ENCODE measurements at regions not wholly inside any gene's neighbourhood (a gene's known extent, or its start where the extent isn't known, plus 50 kb on each side); places are given as distances from the start of the nearest gene placed in this dataset.

GRCh38 chr12:5204271-5204670, 160.6 kb downstream of the KCNA5 start:
- POLR2A ChIA-PET, result no interaction called here
- no peak for FAIRE-seq
- intact Hi-C loops (cut with micrococcal nuclease), result no loop called here

More at GRCh38 chr12:5204271-5204670, 160.6 kb downstream of the KCNA5 start:
- TF ChIP-seq CTCF (IDR thresholded peaks at IDR 0.05; ENCODE audit: extremely low read depth in 1 of 2, insufficient read depth in 1 of 2, low read depth in 1 of 2, low read length in 2 of 2), result no peak
- TF ChIP-seq FOS (IDR thresholded peaks at IDR 0.05; ENCODE audit: borderline replicate concordance, insufficient read depth, low read length), result no peak
- TF ChIP-seq POLR2A (IDR thresholded peaks at IDR 0.05; ENCODE audit: low read depth, low read length), result no peak
- no peak for TF ChIP-seq MAX (IDR thresholded peaks at IDR 0.05; ENCODE audit: insufficient read depth, insufficient read length)
- no peak for TF ChIP-seq POLR2AphosphoS5 (IDR thresholded peaks at IDR 0.05; ENCODE audit: insufficient read depth, low read depth, low read length)
- no peak for TF ChIP-seq MYC (IDR thresholded peaks at IDR 0.05; ENCODE audit: low read depth, low read length)
- TF ChIP-seq EZH2 (IDR thresholded peaks at IDR 0.05; ENCODE audit: borderline replicate concordance, low read depth, low read length, severe bottlenecking), result no peak
- TF ChIP-seq JUN (IDR thresholded peaks at IDR 0.05; ENCODE audit: borderline replicate concordance, insufficient read depth, insufficient read length, low read depth), result no peak
- TF ChIP-seq GATA2 (IDR thresholded peaks at IDR 0.05; ENCODE audit: insufficient read depth, insufficient read length, low read depth, low read length), result no peak
- Histone ChIP-seq H3K9me1 (replicated peaks; ENCODE audit: control insufficient read depth, extremely low read depth, insufficient read depth, low read length) (no peaks in the 10 kb centered on the region), H3K4me1 (ENCODE audit: control insufficient read depth, extremely low read depth, insufficient read depth, low read length) (no peaks in the 10 kb centered on the region), H3K4me3 (replicated peaks in 1 of 3; ENCODE audit: insufficient read depth in 1 of 3, low read depth in 1 of 3, low read length in 3 of 3) (no peak overlapping the region), H3K36me3 (ENCODE audit: control insufficient read depth in 2 of 2, extremely low read depth in 1 of 2, insufficient read depth in 2 of 2, low read length in 2 of 2) (no peaks in the 10 kb centered on the region), H3K9me3 (replicated peaks; ENCODE audit: control insufficient read depth, insufficient read depth, low read length) (no peaks in the 10 kb centered on the region), H3K4me2 (ENCODE audit: insufficient read depth, low read length) (no peak overlapping the region), H3K9ac (replicated peaks; ENCODE audit: extremely low read depth, insufficient read depth, low read length) (no peak overlapping the region), H3K27me3 (ENCODE audit: control insufficient read depth in 2 of 2, insufficient read depth in 2 of 2, low read length in 2 of 2) (no peaks in the 10 kb centered on the region), H4K20me1 (replicated peaks; ENCODE audit: control insufficient read depth, extremely low read depth, insufficient read depth, low read length) (no peaks in the 10 kb centered on the region), H2AFZ (ENCODE audit: low read depth, low read length) (no peak overlapping the region), H3K27ac (ENCODE audit: insufficient read depth, low read depth, low read length) (no peak overlapping the region), H3K79me2 (ENCODE audit: control insufficient read depth, insufficient read depth, low read length) (no peaks in the 10 kb centered on the region)
- CTCF ChIA-PET, result no interaction called here
- dilution Hi-C loops (cut with MboI; ENCODE audit: extremely low pct_ligation_motif_present, low sequenced_read_pairs), result no loop called here
- no peak for DNase-seq (ENCODE audit: low read depth, low spot score)
- no TSS peak for BruUV-seq (replicated peaks)

Measured in endothelial cell of umbilical vein (primary cell).